ENCODE measurements at regions not wholly inside any gene's neighbourhood (a gene's known extent, or its start where the extent isn't known, plus 50 kb on each side); places are given as distances from the start of the nearest gene placed in this dataset.

DNA sequence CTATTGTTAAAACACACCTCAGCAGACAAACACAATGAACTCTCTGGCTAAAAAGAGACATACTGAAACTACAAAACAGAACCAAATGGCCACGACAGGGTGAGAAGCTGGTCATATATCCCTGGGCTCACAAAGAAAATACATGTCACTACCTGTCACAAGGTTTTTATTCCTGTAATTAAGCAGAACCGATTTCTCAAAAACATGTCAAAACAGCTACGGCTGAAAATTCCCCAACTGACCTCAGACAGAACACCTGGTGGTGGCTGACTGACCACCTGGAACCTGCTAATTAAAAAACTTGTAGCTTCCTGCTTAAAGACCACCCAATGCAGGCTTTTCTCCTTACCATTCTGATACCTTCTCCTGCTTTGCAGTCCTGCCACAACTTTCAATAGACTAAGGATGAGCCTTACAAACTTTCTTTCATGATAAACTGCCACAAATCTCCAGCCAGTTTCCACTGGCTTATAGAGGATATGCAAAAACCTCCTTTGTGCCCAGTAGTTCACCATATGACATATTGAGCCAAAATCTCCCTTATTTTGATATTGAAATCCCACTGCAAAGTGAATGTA is 571.9 kb downstream of the SPOCK3 start:
- DNase-seq (ENCODE audit: low spot score) = no peak
- 41% methylated on average over 3 of the region's 3 CpGs for WGBS

DNA sequence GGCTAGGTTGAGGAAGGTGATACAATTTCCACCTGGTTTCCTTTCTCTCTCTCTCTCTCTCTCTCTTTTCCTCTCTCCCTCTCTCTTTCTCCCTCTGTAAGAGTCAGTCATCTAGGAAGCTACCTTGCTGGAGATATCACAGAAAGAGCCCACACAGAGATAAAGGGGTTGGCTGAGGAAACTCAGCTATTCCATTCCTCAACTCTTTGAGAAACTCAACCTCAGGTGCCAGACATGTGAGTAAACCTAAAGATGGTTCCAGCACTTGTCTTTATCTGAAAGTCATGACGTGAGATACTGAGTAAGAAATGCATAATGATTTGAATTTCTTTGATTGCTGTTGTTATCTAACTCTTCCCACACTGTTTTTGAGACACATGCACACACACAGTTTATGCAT is 564.0 kb downstream of the SPOCK3 start:
- Histone ChIP-seq H3K4me3 (ENCODE audit: low read depth in 1 of 3, low read length in 3 of 3) (no peak overlapping the region), H3K36me3 (ENCODE audit: control insufficient read depth in 4 of 4, insufficient read depth in 3 of 4, low read depth in 1 of 4, low read length in 3 of 4) (no peaks in the 10 kb centered on the region), H3K9ac (ENCODE audit: low read depth in 1 of 2, low read length in 2 of 2) (no peak overlapping the region), H3K4me1 (ENCODE audit: control insufficient read depth in 4 of 4, insufficient read depth in 4 of 4, low read length in 3 of 4) (no peaks in the 10 kb centered on the region), H3K9me3 (ENCODE audit: control insufficient read depth in 4 of 4, low read length in 3 of 4) (no peaks in the 10 kb centered on the region), H3K27me3 (ENCODE audit: control insufficient read depth in 4 of 4, insufficient read depth in 4 of 4, low read length in 3 of 4) (no peaks in the 10 kb centered on the region), H3K27ac (ENCODE audit: low read depth in 1 of 2, low read length in 2 of 2) (no peak overlapping the region)
- 25% methylated on average over 1 of the region's 1 CpG for WGBS
- DNase-seq (ENCODE audit: low spot score) = no peak
- TF ChIP-seq EGR1 (IDR thresholded peaks at IDR 0.05; ENCODE audit: low read depth in 2 of 2) (no peak), HNF4G (IDR thresholded peaks at IDR 0.05) (no peak), HNF4A (conservative IDR thresholded peaks at IDR 0.05) (no peak), YY1 (IDR thresholded peaks at IDR 0.05) (no peak), FOXA1 (IDR thresholded peaks at IDR 0.05) (no peak), NR2F2 (IDR thresholded peaks at IDR 0.05) (no peak), JUND (IDR thresholded peaks at IDR 0.05) (no peak), FOXA2 (IDR thresholded peaks at IDR 0.05) (no peak)
- TF ChIP-seq, protein P1, sequence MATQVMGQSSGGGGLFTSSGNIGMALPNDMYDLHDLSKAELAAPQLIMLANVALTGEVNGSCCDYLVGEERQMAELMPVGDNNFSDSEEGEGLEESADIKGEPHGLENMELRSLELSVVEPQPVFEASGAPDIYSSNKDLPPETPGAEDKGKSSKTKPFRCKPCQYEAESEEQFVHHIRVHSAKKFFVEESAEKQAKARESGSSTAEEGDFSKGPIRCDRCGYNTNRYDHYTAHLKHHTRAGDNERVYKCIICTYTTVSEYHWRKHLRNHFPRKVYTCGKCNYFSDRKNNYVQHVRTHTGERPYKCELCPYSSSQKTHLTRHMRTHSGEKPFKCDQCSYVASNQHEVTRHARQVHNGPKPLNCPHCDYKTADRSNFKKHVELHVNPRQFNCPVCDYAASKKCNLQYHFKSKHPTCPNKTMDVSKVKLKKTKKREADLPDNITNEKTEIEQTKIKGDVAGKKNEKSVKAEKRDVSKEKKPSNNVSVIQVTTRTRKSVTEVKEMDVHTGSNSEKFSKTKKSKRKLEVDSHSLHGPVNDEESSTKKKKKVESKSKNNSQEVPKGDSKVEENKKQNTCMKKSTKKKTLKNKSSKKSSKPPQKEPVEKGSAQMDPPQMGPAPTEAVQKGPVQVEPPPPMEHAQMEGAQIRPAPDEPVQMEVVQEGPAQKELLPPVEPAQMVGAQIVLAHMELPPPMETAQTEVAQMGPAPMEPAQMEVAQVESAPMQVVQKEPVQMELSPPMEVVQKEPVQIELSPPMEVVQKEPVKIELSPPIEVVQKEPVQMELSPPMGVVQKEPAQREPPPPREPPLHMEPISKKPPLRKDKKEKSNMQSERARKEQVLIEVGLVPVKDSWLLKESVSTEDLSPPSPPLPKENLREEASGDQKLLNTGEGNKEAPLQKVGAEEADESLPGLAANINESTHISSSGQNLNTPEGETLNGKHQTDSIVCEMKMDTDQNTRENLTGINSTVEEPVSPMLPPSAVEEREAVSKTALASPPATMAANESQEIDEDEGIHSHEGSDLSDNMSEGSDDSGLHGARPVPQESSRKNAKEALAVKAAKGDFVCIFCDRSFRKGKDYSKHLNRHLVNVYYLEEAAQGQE (IDR thresholded peaks at IDR 0.05) = no peak
- TF ChIP-seq, protein P2, sequence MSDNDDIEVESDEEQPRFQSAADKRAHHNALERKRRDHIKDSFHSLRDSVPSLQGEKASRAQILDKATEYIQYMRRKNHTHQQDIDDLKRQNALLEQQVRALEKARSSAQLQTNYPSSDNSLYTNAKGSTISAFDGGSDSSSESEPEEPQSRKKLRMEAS (IDR thresholded peaks at IDR 0.05) = no peak

More for the DNA sequence above, 571.9 kb downstream of the SPOCK3 start:
- Histone ChIP-seq H3K27ac (ENCODE audit: low read depth in 1 of 2, low read length in 2 of 2) (no peak overlapping the region), H3K36me3 (ENCODE audit: control insufficient read depth in 4 of 4, insufficient read depth in 3 of 4, low read depth in 1 of 4, low read length in 3 of 4) (no peaks in the 10 kb centered on the region), H3K27me3 (ENCODE audit: control insufficient read depth in 4 of 4, insufficient read depth in 4 of 4, low read length in 3 of 4) (no peaks in the 10 kb centered on the region), H3K9me3 (ENCODE audit: control insufficient read depth in 4 of 4, low read length in 3 of 4) (no peaks in the 10 kb centered on the region), H3K4me1 (ENCODE audit: control insufficient read depth in 4 of 4, insufficient read depth in 4 of 4, low read length in 3 of 4) (no peaks in the 10 kb centered on the region), H3K4me3 (ENCODE audit: low read depth in 1 of 3, low read length in 3 of 3) (no peak overlapping the region), H3K9ac (ENCODE audit: low read depth in 1 of 2, low read length in 2 of 2) (no peak overlapping the region)
- TF ChIP-seq HNF4A (conservative IDR thresholded peaks at IDR 0.05) (no peak), RXRA (IDR thresholded peaks at IDR 0.05) (no peak), RAD21 (IDR thresholded peaks at IDR 0.05) (no peak), EGR1 (IDR thresholded peaks at IDR 0.05; ENCODE audit: low read depth in 2 of 2) (no peak), TAF1 (conservative IDR thresholded peaks at IDR 0.05) (no peak), YY1 (IDR thresholded peaks at IDR 0.05) (no peak), JUND (IDR thresholded peaks at IDR 0.05) (no peak)
- TF ChIP-seq, protein P3, sequence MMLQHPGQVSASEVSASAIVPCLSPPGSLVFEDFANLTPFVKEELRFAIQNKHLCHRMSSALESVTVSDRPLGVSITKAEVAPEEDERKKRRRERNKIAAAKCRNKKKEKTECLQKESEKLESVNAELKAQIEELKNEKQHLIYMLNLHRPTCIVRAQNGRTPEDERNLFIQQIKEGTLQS (IDR thresholded peaks at IDR 0.05) = no peak

DNA sequence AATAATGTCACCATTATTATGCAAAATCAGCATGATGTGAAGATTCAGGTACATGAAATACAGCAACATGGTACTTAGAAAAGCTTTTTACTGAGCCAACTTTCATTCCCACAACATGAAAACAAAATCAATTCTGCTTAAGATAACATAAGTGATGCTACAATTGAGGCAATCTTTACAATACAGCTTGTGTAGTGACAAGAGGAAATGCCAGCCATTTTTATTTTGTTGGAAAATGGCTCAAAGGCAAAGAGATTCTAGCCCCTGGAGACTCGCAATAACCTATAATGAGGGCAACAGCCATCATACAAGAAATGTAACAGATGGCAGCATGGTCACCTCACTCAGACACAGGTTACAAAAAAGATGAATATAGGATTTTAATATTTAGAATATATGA is 560.4 kb downstream of the SPOCK3 start:
- H3K27me3 ChIP-seq (ENCODE audit: control insufficient read depth in 4 of 4, insufficient read depth in 4 of 4, low read length in 3 of 4) = no peaks in the 10 kb centered on the region
- WGBS = 88% methylated on average over 1 of the region's 1 CpG

More for the DNA sequence above, 560.4 kb downstream of the SPOCK3 start:
- no peak overlapping the region for H3K9ac ChIP-seq (ENCODE audit: low read depth in 1 of 2, low read length in 2 of 2)
- no peaks in the 10 kb centered on the region for H3K36me3 ChIP-seq (ENCODE audit: control insufficient read depth in 4 of 4, insufficient read depth in 3 of 4, low read depth in 1 of 4, low read length in 3 of 4)
- TF ChIP-seq NR2F2 (IDR thresholded peaks at IDR 0.05) = no peak
- TF ChIP-seq HNF4G (IDR thresholded peaks at IDR 0.05) = no peak
- TF ChIP-seq, protein P4, sequence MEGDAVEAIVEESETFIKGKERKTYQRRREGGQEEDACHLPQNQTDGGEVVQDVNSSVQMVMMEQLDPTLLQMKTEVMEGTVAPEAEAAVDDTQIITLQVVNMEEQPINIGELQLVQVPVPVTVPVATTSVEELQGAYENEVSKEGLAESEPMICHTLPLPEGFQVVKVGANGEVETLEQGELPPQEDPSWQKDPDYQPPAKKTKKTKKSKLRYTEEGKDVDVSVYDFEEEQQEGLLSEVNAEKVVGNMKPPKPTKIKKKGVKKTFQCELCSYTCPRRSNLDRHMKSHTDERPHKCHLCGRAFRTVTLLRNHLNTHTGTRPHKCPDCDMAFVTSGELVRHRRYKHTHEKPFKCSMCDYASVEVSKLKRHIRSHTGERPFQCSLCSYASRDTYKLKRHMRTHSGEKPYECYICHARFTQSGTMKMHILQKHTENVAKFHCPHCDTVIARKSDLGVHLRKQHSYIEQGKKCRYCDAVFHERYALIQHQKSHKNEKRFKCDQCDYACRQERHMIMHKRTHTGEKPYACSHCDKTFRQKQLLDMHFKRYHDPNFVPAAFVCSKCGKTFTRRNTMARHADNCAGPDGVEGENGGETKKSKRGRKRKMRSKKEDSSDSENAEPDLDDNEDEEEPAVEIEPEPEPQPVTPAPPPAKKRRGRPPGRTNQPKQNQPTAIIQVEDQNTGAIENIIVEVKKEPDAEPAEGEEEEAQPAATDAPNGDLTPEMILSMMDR (IDR thresholded peaks at IDR 0.05; ENCODE audit: low read depth, low read length, missing input control) = no peak
- TF ChIP-seq TAF1 (conservative IDR thresholded peaks at IDR 0.05) = no peak
- no peak for TF ChIP-seq JUND (IDR thresholded peaks at IDR 0.05)
- no peak for TF ChIP-seq SP1 (IDR thresholded peaks at IDR 0.05)
- TF ChIP-seq EGR1 (IDR thresholded peaks at IDR 0.05; ENCODE audit: low read depth in 2 of 2) = no peak
- no peak for TF ChIP-seq RAD21 (IDR thresholded peaks at IDR 0.05)
- no peak for TF ChIP-seq YY1 (IDR thresholded peaks at IDR 0.05)
- no peak for TF ChIP-seq RXRA (IDR thresholded peaks at IDR 0.05)
- no peaks in the 10 kb centered on the region for H3K4me1 ChIP-seq (ENCODE audit: control insufficient read depth in 4 of 4, insufficient read depth in 4 of 4, low read length in 3 of 4)
- H3K9me3 ChIP-seq (ENCODE audit: control insufficient read depth in 4 of 4, low read length in 3 of 4) = no peaks in the 10 kb centered on the region
- H3K4me3 ChIP-seq (ENCODE audit: low read depth in 1 of 3, low read length in 3 of 3) = no peak overlapping the region
- H3K27ac ChIP-seq (ENCODE audit: low read depth in 1 of 2, low read length in 2 of 2) = no peak overlapping the region
- no peak for DNase-seq (ENCODE audit: low spot score)

Measured in liver (tissue), 8 donors.